ENCODE measurements at regions not wholly inside any gene's neighbourhood (a gene's known extent, or its start where the extent isn't known, plus 50 kb on each side); places are given as distances from the start of the nearest gene placed in this dataset.
"Not testable (repeated sequence)": the region's sequence is repeated elsewhere in the genome, so short reads cannot be mapped to it uniquely, and the experiment has no call there.

GRCh38 chr6:170038251-170038650, 252.6 kb downstream of the DLL1 start:
- H3K79me2 ChIP-seq = no peaks in the 10 kb centered on the region
- H3K4me1 ChIP-seq (ENCODE audit: insufficient read depth) = no peaks in the 10 kb centered on the region
- H3K9me3 ChIP-seq (ENCODE audit: low read depth) = no peaks in the 10 kb centered on the region
- WGBS (ENCODE audit: low lambda C conversion rate, missing lambda C conversion rate) = 58% methylated on average over 7 of the region's 7 CpGs
- no peak overlapping the region for H2AFZ ChIP-seq
- H4K20me1 ChIP-seq (ENCODE audit: insufficient read depth, poor library complexity, severe bottlenecking) = no peaks in the 10 kb centered on the region
- H3K36me3 ChIP-seq (replicated peaks; ENCODE audit: insufficient read depth, low read depth) = no peaks in the 10 kb centered on the region
- H3K27me3 ChIP-seq = no peaks in the 10 kb centered on the region
- no peaks in the 10 kb centered on the region for H3K9me2 ChIP-seq (replicated peaks; ENCODE audit: insufficient read depth)
- TF ChIP-seq CTCF (IDR thresholded peaks at IDR 0.05; ENCODE audit: poor library complexity) = no peak
- no peak for DNase-seq (ENCODE audit: low spot score)
- H3K4me2 ChIP-seq = no peak overlapping the region
- H3K4me3 ChIP-seq = no peak overlapping the region
- no peak overlapping the region for H3K27ac ChIP-seq

GRCh38 chr6:170037541-170038250, 253.2 kb downstream of the DLL1 start:
- TF ChIP-seq EZH2 (IDR thresholded peaks at IDR 0.05; ENCODE audit: borderline replicate concordance) (no peak), CTCF (IDR thresholded peaks at IDR 0.05; ENCODE audit: poor library complexity) (no peak), EZH2phosphoT487 (IDR thresholded peaks at IDR 0.05; ENCODE audit: low read depth, severe bottlenecking, unreplicated experiment) (no peak)
- DNase-seq (ENCODE audit: low spot score) = no peak
- H2AFZ ChIP-seq = no peak overlapping the region

GRCh38 chr6:170036916-170037315, 254.0 kb downstream of the DLL1 start:
- Histone ChIP-seq H2AFZ (no peak overlapping the region), H3K27ac (no peak overlapping the region), H3K79me2 (no peaks in the 10 kb centered on the region), H3K9me2 (replicated peaks; ENCODE audit: insufficient read depth) (no peaks in the 10 kb centered on the region), H3K9me3 (ENCODE audit: low read depth) (no peaks in the 10 kb centered on the region), H3K36me3 (replicated peaks; ENCODE audit: insufficient read depth, low read depth) (no peaks in the 10 kb centered on the region), H3K27me3 (no peaks in the 10 kb centered on the region), H3K4me3 (no peak overlapping the region), H4K20me1 (ENCODE audit: insufficient read depth, poor library complexity, severe bottlenecking) (no peaks in the 10 kb centered on the region), H3K4me2 (no peak overlapping the region), H3K4me1 (ENCODE audit: insufficient read depth) (no peaks in the 10 kb centered on the region)
- DNase-seq (ENCODE audit: low spot score) = no peak
- 76% methylated on average over 7 of the region's 7 CpGs for WGBS (ENCODE audit: low lambda C conversion rate, missing lambda C conversion rate)
- TF ChIP-seq EZH2 (IDR thresholded peaks at IDR 0.05; ENCODE audit: borderline replicate concordance) (no peak), EZH2phosphoT487 (IDR thresholded peaks at IDR 0.05; ENCODE audit: low read depth, severe bottlenecking, unreplicated experiment) (no peak), CTCF (IDR thresholded peaks at IDR 0.05; ENCODE audit: poor library complexity) (no peak)

More at GRCh38 chr6:170037541-170038250, 253.2 kb downstream of the DLL1 start:
- Histone ChIP-seq H4K20me1 (ENCODE audit: insufficient read depth, poor library complexity, severe bottlenecking) (no peaks in the 10 kb centered on the region), H3K27me3 (no peaks in the 10 kb centered on the region), H3K9me3 (ENCODE audit: low read depth) (no peaks in the 10 kb centered on the region), H3K9me2 (replicated peaks; ENCODE audit: insufficient read depth) (no peaks in the 10 kb centered on the region), H3K4me2 (no peak overlapping the region), H3K4me1 (ENCODE audit: insufficient read depth) (no peaks in the 10 kb centered on the region), H3K36me3 (replicated peaks; ENCODE audit: insufficient read depth, low read depth) (no peaks in the 10 kb centered on the region), H3K79me2 (no peaks in the 10 kb centered on the region), H3K4me3 (no peak overlapping the region), H3K27ac (no peak overlapping the region)
- 80% methylated on average over 15 of the region's 15 CpGs for WGBS (ENCODE audit: low lambda C conversion rate, missing lambda C conversion rate)

- H3K36me3 ChIP-seq (replicated peaks; ENCODE audit: insufficient read depth, low read depth); H3K4me3 ChIP-seq; H3K4me2 ChIP-seq; H3K4me1 ChIP-seq (ENCODE audit: insufficient read depth); H2AFZ ChIP-seq; H3K9me3 ChIP-seq (ENCODE audit: low read depth); H3K79me2 ChIP-seq; DNase-seq (ENCODE audit: low spot score); H3K27ac ChIP-seq; H3K9me2 ChIP-seq (replicated peaks; ENCODE audit: insufficient read depth); H4K20me1 ChIP-seq (ENCODE audit: insufficient read depth, poor library complexity, severe bottlenecking); H3K27me3 ChIP-seq: not testable (repeated sequence)
- WGBS (ENCODE audit: low lambda C conversion rate, missing lambda C conversion rate) = 48% methylated on average over 1 of the region's 1 CpG
Measured at GRCh38 chr6:170036367-170036766, 254.5 kb downstream of the DLL1 start.
